GM23338 (cell line): ENCODE measurements at regions not wholly inside any gene's neighbourhood (a gene's known extent, or its start where the extent isn't known, plus 50 kb on each side); places are given as distances from the start of the nearest gene placed in this dataset.

Experiments used
- ATAC-seq: fragments of 200-7000 bp; cut with Tn5 transposase; 3 replicates; pipeline ENCODE4 v1.9.1; 2020
- DNase-seq: peaks from one replicate; pipeline ENCODE4 v3.0.0-alpha.2; 2015; ENCODE audit warnings: low spot score
- H2AFZ ChIP-seq: fragments of 200-600 bp; sonication (generic); 2 replicates; pipeline ENCODE4 v1.8.0; 2016; ENCODE audit warnings: antibody characterized with exemption, mild to moderate bottlenecking, moderate library complexity
- H3F3A ChIP-seq: fragments of 200-600 bp; sonication (generic); replicated peaks from 2 replicates; pipeline ENCODE4 v1.8.0; 2017; ENCODE audit warnings: antibody characterized with exemption, mixed run types, low read depth
- H3K27ac ChIP-seq: fragments of 200-600 bp; sonication (generic); 2 replicates; pipeline ENCODE4 v1.6.1; 2016; ENCODE audit warnings: low read depth
- H3K27me3 ChIP-seq: fragments of 200-600 bp; sonication (generic); 2 replicates; pipeline ENCODE4 v1.8.0; 2016; ENCODE audit warnings: mild to moderate bottlenecking, mixed run types, moderate library complexity; ENCODE audit not compliant: insufficient read depth
- H3K36me3 ChIP-seq: fragments of 200-600 bp; sonication (generic); 2 replicates; pipeline ENCODE4 v1.8.0; 2016; ENCODE audit warnings: mild to moderate bottlenecking; ENCODE audit not compliant: insufficient read depth
- H3K4me1 ChIP-seq: fragments of 200-600 bp; sonication (generic); 2 replicates; pipeline ENCODE4 v1.8.0; 2016; ENCODE audit warnings: mild to moderate bottlenecking, moderate library complexity; ENCODE audit not compliant: insufficient read depth
- H3K4me2 ChIP-seq: fragments of 200-600 bp; sonication (generic); 2 replicates; pipeline ENCODE4 v1.7.1; 2017; ENCODE audit warnings: mixed run types
- H3K4me3 ChIP-seq: fragments of 200-600 bp; sonication (generic); 2 replicates; pipeline ENCODE4 v1.6.1; 2016; ENCODE audit warnings: mixed run types
- H3K79me2 ChIP-seq: fragments of 200-600 bp; sonication (generic); replicated peaks from 2 replicates; pipeline ENCODE4 v1.8.0; 2017; ENCODE audit warnings: mild to moderate bottlenecking; ENCODE audit not compliant: insufficient read depth
- H3K9me2 ChIP-seq: fragments of 200-600 bp; sonication (generic); 2 replicates; pipeline ENCODE4 v1.8.0; 2017; ENCODE audit not compliant: insufficient read depth
- H4K20me1 ChIP-seq: fragments of 200-600 bp; sonication (generic); replicated peaks from 2 replicates; pipeline ENCODE4 v1.8.0; 2017; ENCODE audit warnings: mild to moderate bottlenecking; ENCODE audit not compliant: insufficient read depth
- H3K27ac Mint-ChIP-seq: 2 replicates; pipeline ENCODE4 v1.8.0; 2020; ENCODE audit warnings: inconsistent platforms, mild to moderate bottlenecking, moderate library complexity, mixed read lengths
- H3K27me3 Mint-ChIP-seq: 3 replicates; pipeline ENCODE4 v1.8.0; 2022; ENCODE audit warnings: low read depth, mild to moderate bottlenecking, moderate library complexity, mixed read lengths, inconsistent platforms; ENCODE audit not compliant: insufficient read depth, poor library complexity
- H3K36me3 Mint-ChIP-seq: 3 replicates; pipeline ENCODE4 v1.8.0; 2021; ENCODE audit warnings: low read depth, mild to moderate bottlenecking, inconsistent platforms, moderate library complexity, mixed read lengths
- H3K4me1 Mint-ChIP-seq: 3 replicates; pipeline ENCODE4 v1.8.0; 2020; ENCODE audit warnings: mild to moderate bottlenecking, inconsistent platforms, mixed read lengths
- H3K4me3 Mint-ChIP-seq: 3 replicates; pipeline ENCODE4 v1.8.0; 2021; ENCODE audit warnings: moderate library complexity, mild to moderate bottlenecking, inconsistent platforms, mixed read lengths
- H3K9me3 Mint-ChIP-seq: 3 replicates; pipeline ENCODE4 v1.8.0; 2020; ENCODE audit warnings: moderate library complexity, mild to moderate bottlenecking, inconsistent platforms, mixed read lengths
- CREB1 ChIP-seq: fragments of 250-450 bp; sonication (Bioruptor Pico); IDR thresholded peaks from 2 replicates; pipeline ENCODE4 v1.5.0; 2020; ENCODE audit warnings: low read depth, mild to moderate bottlenecking, moderate library complexity
- CTCF ChIP-seq, 2 experiments: fragments of 200-600 bp in 1 of 2; sonication (generic) in 1 of 2; conservative IDR thresholded peaks; 2 replicates each; pipeline versions ENCODE4 v1.5.1 to v1.6.1; 2016 to 2017; ENCODE audit warnings: antibody characterized with exemption in 2 of 2, low read depth in 2 of 2, mild to moderate bottlenecking in 2 of 2, moderate library complexity in 1 of 2
- ETS1 ChIP-seq: IDR thresholded peaks from 2 replicates; pipeline ENCODE4 v1.6.1; 2016; ENCODE audit warnings: antibody characterized with exemption
- EZH2 ChIP-seq: fragments of 200-600 bp; sonication (generic); IDR thresholded peaks from one replicate; pipeline ENCODE4 v1.8.0; 2017; ENCODE audit warnings: antibody characterized with exemption, mild to moderate bottlenecking, low read depth; ENCODE audit not compliant: unreplicated experiment
- EZH2phosphoT487 ChIP-seq: fragments of 200-600 bp; sonication (generic); IDR thresholded peaks from one replicate; pipeline ENCODE4 v1.8.1; 2018; ENCODE audit warnings: antibody characterized with exemption; ENCODE audit not compliant: unreplicated experiment
- JUNB ChIP-seq: IDR thresholded peaks from one replicate; pipeline ENCODE4 v1.6.1; 2016; ENCODE audit warnings: antibody characterized with exemption; ENCODE audit not compliant: unreplicated experiment
- POLR2AphosphoS5 ChIP-seq: IDR thresholded peaks from 2 replicates; pipeline ENCODE4 v1.6.1; 2016; ENCODE audit warnings: antibody characterized with exemption, low read depth
- REST ChIP-seq: IDR thresholded peaks from one replicate; pipeline ENCODE4 v1.6.1; 2018; ENCODE audit warnings: antibody characterized with exemption; ENCODE audit not compliant: unreplicated experiment
- STAT1 ChIP-seq: IDR thresholded peaks from one replicate; pipeline ENCODE4 v1.6.1; 2016; ENCODE audit warnings: antibody characterized with exemption; ENCODE audit not compliant: unreplicated experiment
- ZNF114 ChIP-seq: fragments of 250-450 bp; sonication (Bioruptor Pico); IDR thresholded peaks from 2 replicates; pipeline ENCODE4 v1.5.0; 2020; ENCODE audit warnings: mild to moderate bottlenecking, moderate library complexity
- ZNF331 ChIP-seq: fragments of 250-450 bp; sonication (Bioruptor Pico); IDR thresholded peaks from 2 replicates; pipeline ENCODE4 v1.5.0; 2020; ENCODE audit warnings: low read depth, mild to moderate bottlenecking, moderate library complexity
- ZNF462 ChIP-seq: fragments of 250-450 bp; sonication (Bioruptor Pico); IDR thresholded peaks from 2 replicates; pipeline ENCODE4 v1.5.0; 2020; ENCODE audit warnings: mild to moderate bottlenecking, moderate library complexity

- no peak overlapping the region for H3K4me2 ChIP-seq
- ATAC-seq, result no peak
- no peaks in the 10 kb centered on the region for H3K27me3 Mint-ChIP-seq
Observed at GRCh38 chr21:14321042-14321441, 61.9 kb downstream of the HSPA13 start.

More at GRCh38 chr21:14321042-14321441, 61.9 kb downstream of the HSPA13 start:
- no peak for DNase-seq
- Histone ChIP-seq H3K9me2 (no peaks in the 10 kb centered on the region; the same call in 1 of the 2 replicates), H3K27ac (no peak overlapping the region), H3F3A (no peaks in the 10 kb centered on the region), H3K79me2 (no peaks in the 10 kb centered on the region), H3K36me3 (no peaks in the 10 kb centered on the region), H2AFZ (no peak overlapping the region), H3K4me1 (no peaks in the 10 kb centered on the region), H3K4me3 (no peak overlapping the region), H4K20me1 (no peaks in the 10 kb centered on the region), H3K27me3 (no peaks in the 10 kb centered on the region)
- TF ChIP-seq POLR2AphosphoS5, result no peak
- no peak for TF ChIP-seq EZH2
- no peak for TF ChIP-seq ETS1
- no peak for TF ChIP-seq STAT1
- no peak for TF ChIP-seq ZNF114 (CRISPR knock-in tag)
- TF ChIP-seq REST, result no peak
- TF ChIP-seq ZNF331, result no peak
- no peak for TF ChIP-seq CREB1
- no peak for TF ChIP-seq EZH2phosphoT487
- no peak for TF ChIP-seq CTCF (conservative IDR thresholded peaks at IDR 0.05; ENCODE audit: low read depth in 2 of 2)
- no peak for TF ChIP-seq JUNB
- TF ChIP-seq ZNF462, result no peak
- Mint-ChIP-seq H3K36me3 (no peaks in the 10 kb centered on the region), H3K27ac (no peak overlapping the region), H3K9me3 (no peaks in the 10 kb centered on the region), H3K4me3 (no peak overlapping the region), H3K4me1 (peaks cover 4% of the 10 kb centered on the region; the same call in 1 of the 3 replicates)
